ENCODE measurements at regions not wholly inside any gene's neighbourhood (a gene's known extent, or its start where the extent isn't known, plus 50 kb on each side); places are given as distances from the start of the nearest gene placed in this dataset.

DNA sequence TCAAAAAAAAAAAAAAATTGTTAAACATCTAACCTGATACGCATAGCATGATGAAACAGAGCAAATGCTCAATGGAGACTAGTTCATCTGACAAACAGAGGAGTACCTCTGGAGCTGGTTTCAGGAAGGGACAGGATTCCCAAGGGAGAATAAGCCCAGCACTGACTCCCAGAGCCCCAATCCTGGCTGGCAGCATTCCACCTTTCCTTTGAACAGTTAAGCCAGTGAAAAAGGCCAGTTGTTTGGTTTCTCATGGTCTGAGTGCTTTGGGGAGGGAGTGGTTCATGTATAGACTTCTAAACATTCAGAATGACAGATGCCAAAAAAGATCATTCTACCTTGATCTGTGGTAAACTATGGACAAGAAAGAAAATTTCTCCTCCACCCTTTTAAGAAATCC is 277.9 kb upstream of the RARB start:
- ChIA-PET POLR2A (ENCODE audit: partially characterized antibody) (no interaction called here), CTCF (ENCODE audit: partially characterized antibody) (no interaction called here)
- no peak overlapping the region for H4K8ac ChIP-seq (ENCODE audit: extremely low read depth, insufficient read depth, low read length)
- H3K4ac ChIP-seq (replicated peaks; ENCODE audit: insufficient read length, low read depth, low read length) = no peak overlapping the region
- H2BK20ac ChIP-seq (ENCODE audit: low read length) = no peak overlapping the region
- no peak overlapping the region for H4K91ac ChIP-seq (replicated peaks; ENCODE audit: insufficient read length, low read length)
- no peak overlapping the region for H2AK5ac ChIP-seq (ENCODE audit: low read depth, low read length)
- H3K56ac ChIP-seq (replicated peaks; ENCODE audit: insufficient read length, low read depth, low read length) = no peak overlapping the region
- H3K27ac ChIP-seq (ENCODE audit: low read depth, low read length) = no peak overlapping the region
- no peaks in the 10 kb centered on the region for H4K20me1 ChIP-seq (replicated peaks in 1 of 2; ENCODE audit: control insufficient read depth in 1 of 2, insufficient read depth in 2 of 2, low read length in 2 of 2)
- no peak overlapping the region for H2AFZ ChIP-seq (ENCODE audit: low read length)
- H3K23me2 ChIP-seq (ENCODE audit: low read depth, low read length) = no peaks in the 10 kb centered on the region
- H3K79me1 ChIP-seq (ENCODE audit: low read depth, low read length) = no peaks in the 10 kb centered on the region
- no peak overlapping the region for H3K14ac ChIP-seq (ENCODE audit: insufficient read length)
- H3K27me3 ChIP-seq (replicated peaks in 1 of 4; ENCODE audit: control insufficient read depth in 3 of 4, extremely low read depth in 1 of 4, insufficient read depth in 3 of 4, low read length in 3 of 4) = no peaks in the 10 kb centered on the region
- 89% methylated on average over 1 of the region's 1 CpG; no CpG with 5 or more reads in 1 of the 2 experiments for WGBS, 2 experiments (ENCODE audit: extremely low coverage in 1 of 2, insufficient coverage in 1 of 2, insufficient read length in 1 of 2, insufficient replicate concordance in 2 of 2, low coverage in 1 of 2, low lambda C conversion rate in 2 of 2, missing lambda C conversion rate in 1 of 2)
- no peak overlapping the region for H2BK12ac ChIP-seq (ENCODE audit: low read depth, low read length)
- no peak overlapping the region for H2BK5ac ChIP-seq (ENCODE audit: low read depth, low read length)
- no peak overlapping the region for H3K4me3 ChIP-seq (ENCODE audit: extremely low read depth in 1 of 4, insufficient read depth in 2 of 4, low read depth in 3 of 4, low read length in 4 of 4)
- no peaks in the 10 kb centered on the region for H3K36me3 ChIP-seq (ENCODE audit: control insufficient read depth in 2 of 4, insufficient read depth in 4 of 4, low read length in 3 of 4)
- no peak overlapping the region for H4K5ac ChIP-seq (ENCODE audit: insufficient read length, low read depth, low read length)
- H3K79me2 ChIP-seq (ENCODE audit: control insufficient read depth in 1 of 2, insufficient read depth in 2 of 2, low read length in 2 of 2) = no peaks in the 10 kb centered on the region
- H3K4me1 ChIP-seq (replicated peaks in 1 of 4; ENCODE audit: control insufficient read depth in 3 of 4, insufficient read depth in 4 of 4, low read length in 3 of 4) = peaks cover 1 to 10% (median 6%) of the 10 kb centered on the region in 4 experiments; a peak in 5 of 7 replicates
- H3K18ac ChIP-seq (ENCODE audit: extremely low read depth, low read length) = no peak overlapping the region
- no peak overlapping the region for H3K4me2 ChIP-seq (ENCODE audit: insufficient read depth in 1 of 2, low read depth in 2 of 2, low read length in 2 of 2)
- FAIRE-seq (no peak), DNase-seq (ENCODE audit: low read depth in 1 of 2, low spot score in 2 of 2) (no peak)
- H2BK120ac ChIP-seq (replicated peaks; ENCODE audit: low read depth, low read length) = no peak overlapping the region
- 0 out of 4 replicates have a peak, but pooled peaks cover 0 to 2% of the 10 kb centered on the region in 2 experiments for H3K9me3 ChIP-seq (ENCODE audit: insufficient read depth in 2 of 2, low read depth in 1 of 2, low read length in 1 of 2)
- no peak overlapping the region for H3K23ac ChIP-seq (ENCODE audit: insufficient read length)
- no peak overlapping the region for H3K9ac ChIP-seq (replicated peaks in 1 of 4; ENCODE audit: extremely low read depth in 1 of 4, low read depth in 3 of 4, low read length in 3 of 4)
- H2BK15ac ChIP-seq (ENCODE audit: low read length) = no peak overlapping the region
- TF ChIP-seq, protein P1, sequence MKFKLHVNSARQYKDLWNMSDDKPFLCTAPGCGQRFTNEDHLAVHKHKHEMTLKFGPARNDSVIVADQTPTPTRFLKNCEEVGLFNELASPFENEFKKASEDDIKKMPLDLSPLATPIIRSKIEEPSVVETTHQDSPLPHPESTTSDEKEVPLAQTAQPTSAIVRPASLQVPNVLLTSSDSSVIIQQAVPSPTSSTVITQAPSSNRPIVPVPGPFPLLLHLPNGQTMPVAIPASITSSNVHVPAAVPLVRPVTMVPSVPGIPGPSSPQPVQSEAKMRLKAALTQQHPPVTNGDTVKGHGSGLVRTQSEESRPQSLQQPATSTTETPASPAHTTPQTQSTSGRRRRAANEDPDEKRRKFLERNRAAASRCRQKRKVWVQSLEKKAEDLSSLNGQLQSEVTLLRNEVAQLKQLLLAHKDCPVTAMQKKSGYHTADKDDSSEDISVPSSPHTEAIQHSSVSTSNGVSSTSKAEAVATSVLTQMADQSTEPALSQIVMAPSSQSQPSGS (IDR thresholded peaks at IDR 0.05; ENCODE audit: low read length) = no peak
- TF ChIP-seq JUND (IDR thresholded peaks at IDR 0.05; ENCODE audit: low read length) (no peak), SP4 (IDR thresholded peaks at IDR 0.05; ENCODE audit: low read length) (no peak), CEBPB (IDR thresholded peaks at IDR 0.05; ENCODE audit: low read depth, low read length) (no peak), JUN (IDR thresholded peaks at IDR 0.05; ENCODE audit: low read depth, low read length) (no peak), HDAC2 (IDR thresholded peaks at IDR 0.05; ENCODE audit: borderline replicate concordance in 1 of 2, low read depth in 2 of 2, low read length in 2 of 2) (no peak), TAF1 (IDR thresholded peaks at IDR 0.05; ENCODE audit: low read depth, low read length) (no peak), CBX5 (IDR thresholded peaks at IDR 0.05; ENCODE audit: low read depth, low read length) (no peak), EP300 (IDR thresholded peaks at IDR 0.05; ENCODE audit: borderline replicate concordance in 1 of 2, low read depth in 2 of 2, low read length in 2 of 2) (no peak), ASH2L (IDR thresholded peaks at IDR 0.05; ENCODE audit: low read length) (no peak), FOSL1 (IDR thresholded peaks at IDR 0.05; ENCODE audit: insufficient read depth, low read depth, low read length) (no peak), RBBP5 (IDR thresholded peaks at IDR 0.05; ENCODE audit: borderline replicate concordance, low read depth, low read length) (no peak), EZH2 (IDR thresholded peaks at IDR 0.05; ENCODE audit: low read depth, low read length, severe bottlenecking) (no peak), BACH1 (IDR thresholded peaks at IDR 0.05; ENCODE audit: low read length) (no peak)

Measured in H1 (cell line).